Prostate gland (tissue), 2 donors: ENCODE measurements at regions not wholly inside any gene's neighbourhood (a gene's known extent, or its start where the extent isn't known, plus 50 kb on each side); places are given as distances from the start of the nearest gene placed in this dataset.

Experiments used
- DNase-seq: peaks from one replicate; pipeline ENCODE4 v3.0.0-alpha.2; 2019; ENCODE audit warnings: low spot score
- H3K27ac ChIP-seq, 2 donors: fragments of 200-600 bp; sonication (generic); 2 replicates each; pipeline ENCODE4 v1.5.1; 2017 to 2019
- H3K27me3 ChIP-seq: fragments of 200-600 bp; sonication (generic); replicated peaks from 2 replicates; pipeline ENCODE4 v1.5.1; 2019; ENCODE audit not compliant: insufficient read depth
- H3K36me3 ChIP-seq, 2 donors: fragments of 200-600 bp; sonication (generic); 1 replicate in 1 of 2; 2 replicates in 1 of 2; pipeline versions ENCODE4 v1.5.1 to v1.8.1; 2017 to 2019
- H3K4me1 ChIP-seq: fragments of 200-600 bp; sonication (generic); replicated peaks from 2 replicates; pipeline ENCODE4 v1.5.1; 2019
- H3K4me3 ChIP-seq, 2 donors: fragments of 200-600 bp; sonication (generic); 2 replicates each; pipeline ENCODE4 v1.5.1; 2017 to 2019
- H3K9me3 ChIP-seq: fragments of 200-600 bp; sonication (generic); 2 replicates; pipeline ENCODE4 v1.5.1; 2017
- CTCF ChIP-seq, 4 experiments: fragments of 200-600 bp in 2 of 4; fragments of 450-650 bp in 2 of 4; sonication (generic) in 2 of 4; IDR thresholded peaks; 1 replicate in 3 of 4; 2 replicates in 1 of 4; pipeline ENCODE4 v1.5.1; 2016 to 2019; ENCODE audit warnings: antibody characterized with exemption in 4 of 4, mild to moderate bottlenecking in 2 of 4, moderate library complexity in 2 of 4
- POLR2A ChIP-seq: fragments of 450-650 bp; IDR thresholded peaks from one replicate; pipeline ENCODE4 v1.6.1; 2016; ENCODE audit warnings: antibody characterized with exemption, mild to moderate bottlenecking
- POLR2AphosphoS5 ChIP-seq: sonication (generic); formaldehyde crosslinking; IDR thresholded peaks from one replicate; pipeline ENCODE4 v1.6.1; 2017; ENCODE audit warnings: antibody characterized with exemption
- WGBS: methylation state at CpG from one replicate; pipeline ENCODE4 v1.1.5; 2018; 5-methylcytosine and 5-hydroxymethylcytosine counted together
- intact Hi-C: fragments of 100-400 bp; cut with DNase I; formaldehyde crosslinking; loops from one replicate; pipeline ENCODE4 v1.14.2; 2022

DNA sequence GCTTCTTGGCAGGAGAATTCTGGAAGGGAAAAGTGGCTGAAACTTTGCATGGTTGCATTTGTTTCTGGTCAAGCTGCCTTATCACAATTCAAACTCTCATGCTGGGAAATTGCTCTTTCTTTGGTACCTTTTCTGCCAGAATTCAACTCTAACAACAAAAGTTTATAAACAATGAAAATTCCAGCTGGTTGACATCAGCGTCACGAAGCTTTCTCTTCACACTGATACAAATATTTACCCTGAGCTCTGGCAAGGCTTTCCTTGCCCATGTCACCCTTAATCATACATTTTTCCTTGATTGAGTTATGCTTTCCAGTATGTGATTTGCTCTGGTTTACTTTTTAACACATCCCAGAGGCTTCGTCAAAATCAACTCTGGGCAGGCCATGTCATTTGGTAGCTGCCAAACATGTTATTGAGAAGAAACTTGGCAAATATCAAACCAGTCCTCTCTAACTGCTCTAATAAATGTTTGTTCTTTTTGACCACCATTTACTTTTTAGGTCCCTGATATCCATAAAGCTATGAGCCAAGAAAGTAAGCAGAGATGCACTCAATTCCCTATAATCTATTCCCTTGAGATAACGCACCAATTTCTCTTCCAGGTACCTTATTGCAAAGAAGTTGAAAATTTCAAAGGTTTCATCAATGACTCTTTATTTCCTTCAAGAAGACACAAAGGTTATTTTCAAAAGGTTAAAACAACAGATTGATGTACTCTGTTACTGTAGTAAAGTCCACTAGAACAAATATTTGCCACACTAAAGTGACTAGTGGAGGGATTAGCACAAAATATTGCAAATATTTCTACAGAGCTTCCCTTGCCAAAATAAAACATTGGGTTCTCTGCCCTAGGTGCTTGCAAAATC is 1241.1 kb upstream of the ZEB2 start:
- H3K4me1 ChIP-seq, result no peaks in the 10 kb centered on the region
- intact Hi-C loops, result no loop called here
- no peaks in the 10 kb centered on the region for H3K36me3 ChIP-seq
- TF ChIP-seq POLR2AphosphoS5 (no peak), CTCF (IDR thresholded peaks at IDR 0.05) (no peak), POLR2A (no peak)
- no peak overlapping the region for H3K27ac ChIP-seq
- H3K27me3 ChIP-seq, result no peaks in the 10 kb centered on the region
- DNase-seq, result no peak
- no peak overlapping the region for H3K4me3 ChIP-seq
- no peaks in the 10 kb centered on the region for H3K9me3 ChIP-seq
- 32% methylated on average over 4 of the region's 4 CpGs for WGBS

DNA sequence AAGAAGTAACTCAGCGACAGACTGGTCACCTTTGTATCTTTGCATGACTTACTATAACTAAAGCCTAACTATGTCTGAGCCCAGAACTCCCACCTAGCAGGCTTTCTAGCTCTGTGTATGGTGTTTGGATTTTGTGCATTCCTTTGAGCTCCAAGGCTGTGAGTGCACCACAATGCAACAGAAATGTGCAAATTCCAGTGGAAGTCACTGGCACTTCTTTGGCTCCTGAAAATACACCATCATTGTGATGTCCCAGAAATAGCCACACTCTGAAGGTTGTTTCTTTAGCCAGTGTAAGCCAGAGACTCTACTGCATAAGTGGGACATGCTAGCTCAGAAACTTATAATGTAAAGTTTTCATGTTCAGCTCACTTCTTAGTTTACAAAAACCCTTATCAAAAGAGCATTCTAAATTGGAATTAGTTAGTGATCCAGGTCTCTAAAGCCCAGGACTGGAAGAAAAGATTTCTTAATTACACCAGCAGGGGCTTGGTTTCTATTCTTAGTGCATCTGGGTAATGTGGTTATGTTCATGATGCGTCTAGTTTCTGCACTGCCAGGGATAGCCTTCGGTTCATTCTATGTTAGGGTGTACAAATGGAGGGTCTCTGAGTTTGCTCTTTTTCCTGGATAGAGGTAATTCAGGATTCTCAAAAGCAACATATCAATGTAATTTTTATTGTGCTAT is 1239.5 kb upstream of the ZEB2 start:
- no peak for TF ChIP-seq POLR2A
- no peak for TF ChIP-seq CTCF (IDR thresholded peaks at IDR 0.05)
- TF ChIP-seq POLR2AphosphoS5, result no peak
- 63% methylated on average over 3 of the region's 3 CpGs for WGBS
- H3K27ac ChIP-seq, result no peak overlapping the region
- no peaks in the 10 kb centered on the region for H3K36me3 ChIP-seq
- DNase-seq, result no peak
- H3K27me3 ChIP-seq, result no peaks in the 10 kb centered on the region
- no peaks in the 10 kb centered on the region for H3K9me3 ChIP-seq
- H3K4me1 ChIP-seq, result no peaks in the 10 kb centered on the region
- intact Hi-C loops, result no loop called here
- H3K4me3 ChIP-seq, result no peak overlapping the region

- Histone ChIP-seq H3K4me1 (no peaks in the 10 kb centered on the region), H3K9me3 (no peaks in the 10 kb centered on the region), H3K27me3 (no peaks in the 10 kb centered on the region), H3K4me3 (no peak overlapping the region), H3K27ac (no peak overlapping the region), H3K36me3 (no peaks in the 10 kb centered on the region)
- 86% methylated on average over 3 of the region's 3 CpGs for WGBS
- TF ChIP-seq POLR2A, result no peak
- no peak for TF ChIP-seq POLR2AphosphoS5
- TF ChIP-seq CTCF (IDR thresholded peaks at IDR 0.05), result no peak
- intact Hi-C loops, result no loop called here
- no peak for DNase-seq
Measured at GRCh38 chr2:145757503-145758246, 1237.8 kb upstream of the ZEB2 start.

- no peak overlapping the region for H3K27ac ChIP-seq
- no peaks in the 10 kb centered on the region for H3K9me3 ChIP-seq
- H3K4me3 ChIP-seq, result no peak overlapping the region
- 94% methylated on average over 6 of the region's 6 CpGs for WGBS
- no peak for DNase-seq
- intact Hi-C loops, result no loop called here
- peaks cover 3% of the 10 kb centered on the region for H3K4me1 ChIP-seq
- TF ChIP-seq CTCF (IDR thresholded peaks at IDR 0.05) (no peak), POLR2AphosphoS5 (no peak), POLR2A (no peak)
- no peaks in the 10 kb centered on the region for H3K36me3 ChIP-seq
- H3K27me3 ChIP-seq, result no peaks in the 10 kb centered on the region
Measured at GRCh38 chr2:145755019-145755837, 1235.3 kb upstream of the ZEB2 start.
